ENCODE measurements at regions not wholly inside any gene's neighbourhood (a gene's known extent, or its start where the extent isn't known, plus 50 kb on each side); places are given as distances from the start of the nearest gene placed in this dataset.

GRCh38 chr17:77074681-77075080 lies 66.1 kb upstream of the SEC14L1 start:
- Histone ChIP-seq H3K79me2 (ENCODE audit: control insufficient read depth, low read length) (no peaks in the 10 kb centered on the region), H3F3A (ENCODE audit: control insufficient read depth, insufficient read depth) (no peaks in the 10 kb centered on the region), H3K4me3 (ENCODE audit: low read length) (no peak overlapping the region), H4K20me1 (ENCODE audit: control insufficient read depth, insufficient read depth, low read depth, low read length) (no peaks in the 10 kb centered on the region), H3K27me3 (ENCODE audit: control insufficient read depth, low read length) (peaks cover 36% of the 10 kb centered on the region), H3K4me2 (ENCODE audit: low read length) (no peak overlapping the region), H3K9me3 (ENCODE audit: control insufficient read depth, insufficient read depth, low read length) (no peaks in the 10 kb centered on the region), H3K9me2 (replicated peaks; ENCODE audit: control insufficient read depth, low read length) (no peaks in the 10 kb centered on the region), H3K4me1 (ENCODE audit: control insufficient read depth, low read length) (peaks cover 6% of the 10 kb centered on the region), H3K27ac (ENCODE audit: low read depth, low read length) (no peak overlapping the region), H3K36me3 (ENCODE audit: control insufficient read depth, low read length) (no peaks in the 10 kb centered on the region)
- no peak for TF ChIP-seq EZH2phosphoT487 (IDR thresholded peaks at IDR 0.05; ENCODE audit: borderline replicate concordance, low read length)
- TF ChIP-seq, protein P1, sequence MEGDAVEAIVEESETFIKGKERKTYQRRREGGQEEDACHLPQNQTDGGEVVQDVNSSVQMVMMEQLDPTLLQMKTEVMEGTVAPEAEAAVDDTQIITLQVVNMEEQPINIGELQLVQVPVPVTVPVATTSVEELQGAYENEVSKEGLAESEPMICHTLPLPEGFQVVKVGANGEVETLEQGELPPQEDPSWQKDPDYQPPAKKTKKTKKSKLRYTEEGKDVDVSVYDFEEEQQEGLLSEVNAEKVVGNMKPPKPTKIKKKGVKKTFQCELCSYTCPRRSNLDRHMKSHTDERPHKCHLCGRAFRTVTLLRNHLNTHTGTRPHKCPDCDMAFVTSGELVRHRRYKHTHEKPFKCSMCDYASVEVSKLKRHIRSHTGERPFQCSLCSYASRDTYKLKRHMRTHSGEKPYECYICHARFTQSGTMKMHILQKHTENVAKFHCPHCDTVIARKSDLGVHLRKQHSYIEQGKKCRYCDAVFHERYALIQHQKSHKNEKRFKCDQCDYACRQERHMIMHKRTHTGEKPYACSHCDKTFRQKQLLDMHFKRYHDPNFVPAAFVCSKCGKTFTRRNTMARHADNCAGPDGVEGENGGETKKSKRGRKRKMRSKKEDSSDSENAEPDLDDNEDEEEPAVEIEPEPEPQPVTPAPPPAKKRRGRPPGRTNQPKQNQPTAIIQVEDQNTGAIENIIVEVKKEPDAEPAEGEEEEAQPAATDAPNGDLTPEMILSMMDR (IDR thresholded peaks at IDR 0.05; ENCODE audit: low read depth, low read length, poor library complexity, severe bottlenecking), result no peak

DNA sequence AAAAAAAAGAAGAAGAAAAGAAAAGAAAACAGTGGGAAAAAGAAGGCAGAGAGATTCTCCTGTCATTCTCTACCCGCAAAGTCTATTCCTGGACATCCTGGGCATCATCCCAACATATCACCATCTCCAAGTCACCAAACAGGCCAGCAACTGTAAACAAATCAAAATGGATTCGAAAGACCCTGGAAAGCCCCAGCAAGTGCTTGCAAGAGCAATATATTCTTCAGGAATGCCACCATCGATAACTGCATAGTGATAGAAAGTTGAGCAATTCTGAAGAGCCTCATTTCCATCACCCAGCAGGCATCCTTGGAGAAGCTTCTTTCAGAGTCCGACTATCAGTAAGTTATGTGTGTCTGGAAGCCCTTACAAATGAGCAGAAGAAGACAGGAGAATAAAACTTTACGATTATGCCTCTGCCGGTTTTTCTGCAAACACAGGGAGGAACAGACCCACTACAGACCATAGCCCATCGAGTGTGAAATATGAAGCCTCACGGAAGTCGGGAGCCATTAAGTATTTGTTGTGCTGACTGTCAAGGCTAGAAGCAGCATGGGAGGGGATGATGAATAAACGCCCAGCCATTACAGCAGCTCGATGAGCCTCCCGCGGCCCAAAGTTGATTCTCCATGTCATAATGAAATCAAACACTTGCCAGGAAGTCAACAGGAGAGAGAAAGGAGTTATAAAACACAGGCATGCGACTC lies 64.5 kb upstream of the SEC14L1 start:
- H3K4me1 ChIP-seq (ENCODE audit: control insufficient read depth, low read length), result peaks cover 6% of the 10 kb centered on the region
- peaks cover 32% of the 10 kb centered on the region for H3K27me3 ChIP-seq (ENCODE audit: control insufficient read depth, low read length)
- H3K36me3 ChIP-seq (ENCODE audit: control insufficient read depth, low read length), result no peaks in the 10 kb centered on the region
- H3K4me3 ChIP-seq (ENCODE audit: low read length), result no peak overlapping the region
- no peaks in the 10 kb centered on the region for H3K79me2 ChIP-seq (ENCODE audit: control insufficient read depth, low read length)
- H3K9me2 ChIP-seq (replicated peaks; ENCODE audit: control insufficient read depth, low read length), result no peaks in the 10 kb centered on the region
- H3K4me2 ChIP-seq (ENCODE audit: low read length), result no peak overlapping the region
- TF ChIP-seq EZH2phosphoT487 (IDR thresholded peaks at IDR 0.05; ENCODE audit: borderline replicate concordance, low read length), result no peak
- TF ChIP-seq, protein P1 (IDR thresholded peaks at IDR 0.05; ENCODE audit: low read depth, low read length, poor library complexity, severe bottlenecking), result no peak
- no peaks in the 10 kb centered on the region for H4K20me1 ChIP-seq (ENCODE audit: control insufficient read depth, insufficient read depth, low read depth, low read length)
- no peaks in the 10 kb centered on the region for H3K9me3 ChIP-seq (ENCODE audit: control insufficient read depth, insufficient read depth, low read length)
- no peaks in the 10 kb centered on the region for H3F3A ChIP-seq (ENCODE audit: control insufficient read depth, insufficient read depth)
- H3K27ac ChIP-seq (ENCODE audit: low read depth, low read length), result no peak overlapping the region

- H3K79me2 ChIP-seq (ENCODE audit: control insufficient read depth, low read length), result 0 out of 2 replicates have a peak, but pooled peaks cover 3% of the 10 kb centered on the region
- H3F3A ChIP-seq (ENCODE audit: control insufficient read depth, insufficient read depth), result peaks cover 8% of the 10 kb centered on the region
These were observed 57.2 kb upstream of the SEC14L1 start for GRCh38 chr17:77083531-77083930.

DNA sequence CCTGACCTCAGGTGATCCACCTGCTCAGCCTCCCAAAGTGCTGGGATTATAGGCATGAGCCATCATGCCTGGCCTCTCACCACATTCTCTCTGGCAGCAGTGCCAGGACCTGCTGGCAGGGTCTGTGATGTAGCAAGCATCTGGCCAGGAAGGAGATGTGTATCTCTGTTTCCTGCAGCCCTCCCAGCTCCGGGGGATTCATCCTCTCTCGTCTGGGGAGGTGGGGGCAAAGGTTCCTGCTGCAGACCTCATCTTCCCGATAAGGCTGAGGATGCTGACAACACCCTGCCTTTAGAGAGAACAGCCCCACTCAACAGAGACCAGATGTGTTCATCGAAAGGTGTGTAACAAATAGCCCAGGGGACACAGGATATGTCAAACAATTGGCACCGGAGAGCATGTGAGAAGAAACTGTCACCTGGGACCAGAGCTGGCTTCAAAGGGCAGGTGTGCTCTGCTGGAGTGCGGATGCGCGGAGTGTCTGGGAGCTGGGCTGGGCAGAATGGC lies 54.8 kb upstream of the SEC14L1 start:
- Histone ChIP-seq H3K27me3 (ENCODE audit: control insufficient read depth, low read length) (no peaks in the 10 kb centered on the region), H3K9me2 (replicated peaks; ENCODE audit: control insufficient read depth, low read length) (no peaks in the 10 kb centered on the region), H3K4me1 (ENCODE audit: control insufficient read depth, low read length) (peaks cover 54% of the 10 kb centered on the region), H3F3A (ENCODE audit: control insufficient read depth, insufficient read depth) (peaks cover 8% of the 10 kb centered on the region), H3K4me2 (ENCODE audit: low read length) (peak overlapping the region; percentile 48), H3K27ac (ENCODE audit: low read depth, low read length) (no peak overlapping the region), H3K79me2 (ENCODE audit: control insufficient read depth, low read length) (peaks cover 27% of the 10 kb centered on the region), H3K36me3 (ENCODE audit: control insufficient read depth, low read length) (peaks cover 22% of the 10 kb centered on the region), H3K9me3 (ENCODE audit: control insufficient read depth, insufficient read depth, low read length) (no peaks in the 10 kb centered on the region), H4K20me1 (ENCODE audit: control insufficient read depth, insufficient read depth, low read depth, low read length) (no peaks in the 10 kb centered on the region), H3K4me3 (ENCODE audit: low read length) (peak overlapping the region; percentile 19)
- TF ChIP-seq EZH2phosphoT487 (IDR thresholded peaks at IDR 0.05; ENCODE audit: borderline replicate concordance, low read length), result no peak
- TF ChIP-seq, protein P1 (IDR thresholded peaks at IDR 0.05; ENCODE audit: low read depth, low read length, poor library complexity, severe bottlenecking), result no peak

More at GRCh38 chr17:77083531-77083930, 57.2 kb upstream of the SEC14L1 start:
- H3K9me3 ChIP-seq (ENCODE audit: control insufficient read depth, insufficient read depth, low read length), result no peaks in the 10 kb centered on the region
- H3K27ac ChIP-seq (ENCODE audit: low read depth, low read length), result 0 out of 2 replicates have a peak overlapping the region, but pooled peaks have one; percentile 5
- no peaks in the 10 kb centered on the region for H3K36me3 ChIP-seq (ENCODE audit: control insufficient read depth, low read length)
- peaks cover 47% of the 10 kb centered on the region for H3K4me1 ChIP-seq (ENCODE audit: control insufficient read depth, low read length)
- no peak for TF ChIP-seq EZH2phosphoT487 (IDR thresholded peaks at IDR 0.05; ENCODE audit: borderline replicate concordance, low read length)
- no peaks in the 10 kb centered on the region for H4K20me1 ChIP-seq (ENCODE audit: control insufficient read depth, insufficient read depth, low read depth, low read length)
- H3K4me2 ChIP-seq (ENCODE audit: low read length), result peak overlapping the region; percentile 27
- H3K9me2 ChIP-seq (replicated peaks; ENCODE audit: control insufficient read depth, low read length), result no peaks in the 10 kb centered on the region
- H3K4me3 ChIP-seq (ENCODE audit: low read length), result peak overlapping the region; percentile 0; the same call in 1 of the 2 replicates
- H3K27me3 ChIP-seq (ENCODE audit: control insufficient read depth, low read length), result no peaks in the 10 kb centered on the region
